Lung (tissue), 11 donors: ENCODE measurements at regions not wholly inside any gene's neighbourhood (a gene's known extent, or its start where the extent isn't known, plus 50 kb on each side); places are given as distances from the start of the nearest gene placed in this dataset.

Experiments used
- ATAC-seq: fragments of 200-7000 bp; cut with Tn5 transposase; one replicate; pipeline ENCODE4 v1.9.1; 2020; ENCODE audit warnings: moderate number of reproducible peaks; ENCODE audit not compliant: insufficient read depth, low FRiP score
- DNase-seq, 3 donors: peaks; one replicate each; pipeline ENCODE4 v3.0.0-alpha.2; 2013 to 2017
- H3K27ac ChIP-seq, 2 donors: one replicate each; pipeline ENCODE4 v1.5.1; 2013; ENCODE audit warnings: mild to moderate bottlenecking in 2 of 2, moderate library complexity in 2 of 2, control low read depth in 1 of 2, inconsistent platforms in 1 of 2, low read depth in 1 of 2, low read length in 1 of 2
- H3K27me3 ChIP-seq, 3 donors: one replicate each; pipeline ENCODE4 v1.5.1; 2013; ENCODE audit warnings: low read length in 2 of 3; ENCODE audit not compliant: control insufficient read depth in 3 of 3, insufficient read depth in 3 of 3
- H3K36me3 ChIP-seq, 4 donors: one replicate each; pipeline ENCODE4 v1.5.1; 2013; ENCODE audit warnings: low read length in 4 of 4, mild to moderate bottlenecking in 1 of 4, moderate library complexity in 1 of 4; ENCODE audit not compliant: control insufficient read depth in 4 of 4, insufficient read depth in 4 of 4
- H3K4me1 ChIP-seq, 5 donors: one replicate each; pipeline ENCODE4 v1.5.1; 2013; ENCODE audit warnings: low read length in 5 of 5, mild to moderate bottlenecking in 2 of 5, moderate library complexity in 1 of 5; ENCODE audit not compliant: control insufficient read depth in 5 of 5, insufficient read depth in 5 of 5
- H3K4me3 ChIP-seq: one replicate; pipeline ENCODE4 v1.5.1; 2013; ENCODE audit warnings: mild to moderate bottlenecking, control low read depth, moderate library complexity
- H3K9ac ChIP-seq, 2 donors: one replicate each; pipeline ENCODE4 v1.5.1; 2013; ENCODE audit warnings: low read length in 2 of 2, control low read depth in 1 of 2; ENCODE audit not compliant: insufficient read depth in 1 of 2
- H3K9me3 ChIP-seq, 4 donors: one replicate each; pipeline ENCODE4 v1.5.1; 2013; ENCODE audit warnings: low read length in 3 of 4, mild to moderate bottlenecking in 1 of 4, moderate library complexity in 1 of 4; ENCODE audit not compliant: control insufficient read depth in 4 of 4, insufficient read depth in 3 of 4
- CTCF ChIP-seq: IDR thresholded peaks from 2 replicates; pipeline ENCODE4 v1.5.1; 2012; ENCODE audit warnings: mild to moderate bottlenecking; ENCODE audit errors: control extremely low read depth, extremely low read depth
- WGBS, 2 donors: extraction: QIAGEN DNeasy Blood & Tissue Kit; methylation state at CpG; one replicate each; pipeline ENCODE4 v1.1.7; 2013; 5-methylcytosine and 5-hydroxymethylcytosine counted together
- donor health status: control.
- donor health status: control.
- donor health status: Bipolar disorder and iron deficiency.
- donor health status: healthy.
- donor health status: DM: yes; HTN: yes; CAD: no.

- 73 to 78% methylated on average over 1 of the region's 1 CpG for WGBS, 2 donors
- TF ChIP-seq CTCF, result no peak
Observed at GRCh38 chr5:62707563-62707962, 128.9 kb downstream of the LRRC70 start.

GRCh38 chr5:62707131-62707530 lies 128.5 kb downstream of the LRRC70 start:
- no peaks in the 10 kb centered on the region for H3K36me3 ChIP-seq
- H3K4me1 ChIP-seq, result no peaks in the 10 kb centered on the region
- no peak overlapping the region for H3K9ac ChIP-seq
- no peak overlapping the region for H3K27ac ChIP-seq
- ATAC-seq (no peak), DNase-seq (no peak)
- no peak overlapping the region for H3K4me3 ChIP-seq
- H3K9me3 ChIP-seq, result peaks cover 0 to 8% (median under 1%) of the 10 kb centered on the region in 4 donors
- TF ChIP-seq CTCF, result no peak
- 60 to 63% methylated on average over 2 of the region's 2 CpGs for WGBS, 2 donors
- no peaks in the 10 kb centered on the region for H3K27me3 ChIP-seq

More at GRCh38 chr5:62707563-62707962, 128.9 kb downstream of the LRRC70 start:
- H3K27ac ChIP-seq, result no peak overlapping the region
- H3K9me3 ChIP-seq, result peaks cover 0 to 8% (median under 1%) of the 10 kb centered on the region in 4 donors
- DNase-seq, result no peak
- no peaks in the 10 kb centered on the region for H3K27me3 ChIP-seq
- H3K36me3 ChIP-seq, result no peaks in the 10 kb centered on the region
- no peaks in the 10 kb centered on the region for H3K4me1 ChIP-seq
- H3K4me3 ChIP-seq, result no peak overlapping the region
- no peak overlapping the region for H3K9ac ChIP-seq
- no peak for ATAC-seq

DNA sequence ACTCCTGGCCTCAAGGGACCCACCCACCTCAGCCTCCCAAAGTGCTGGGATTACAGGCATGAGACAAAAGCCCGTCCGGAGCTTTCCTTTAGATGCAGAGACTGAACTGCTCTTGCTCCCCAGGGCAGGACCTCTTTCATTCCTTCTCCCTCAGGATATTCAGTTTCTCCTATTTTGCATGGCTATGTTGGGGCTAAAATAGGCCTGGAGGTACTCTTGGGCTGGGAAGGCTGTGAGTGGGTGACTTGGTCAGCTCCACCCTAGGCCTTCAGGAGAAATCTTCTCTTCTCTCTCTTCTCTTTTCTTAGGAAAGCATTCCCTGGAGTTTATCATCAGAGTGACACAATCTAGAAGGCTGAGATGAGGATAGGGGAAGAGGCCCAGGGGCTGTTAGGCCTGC lies 126.4 kb downstream of the LRRC70 start:
- no peaks in the 10 kb centered on the region for H3K27me3 ChIP-seq
- ATAC-seq (no peak), DNase-seq (no peak)
- peaks cover 0 to 8% (median under 1%) of the 10 kb centered on the region in 4 donors for H3K9me3 ChIP-seq
- 97 to 100% methylated on average over 2 of the region's 2 CpGs for WGBS, 2 donors
- no peak overlapping the region for H3K27ac ChIP-seq
- H3K36me3 ChIP-seq, result no peaks in the 10 kb centered on the region
- H3K4me1 ChIP-seq, result peaks cover 0 to 2% (median 0%) of the 10 kb centered on the region in 5 donors
- no peak overlapping the region for H3K9ac ChIP-seq
- TF ChIP-seq CTCF, result no peak
- H3K4me3 ChIP-seq, result no peak overlapping the region

- ATAC-seq (no peak), DNase-seq (no peak)
- WGBS, 2 donors, result 79 to 82% methylated on average over 4 of the region's 4 CpGs
- no peaks in the 10 kb centered on the region for H3K36me3 ChIP-seq
- no peak overlapping the region for H3K9ac ChIP-seq
- no peaks in the 10 kb centered on the region for H3K9me3 ChIP-seq
- TF ChIP-seq CTCF, result no peak
- no peak overlapping the region for H3K4me3 ChIP-seq
- no peaks in the 10 kb centered on the region for H3K27me3 ChIP-seq
- H3K4me1 ChIP-seq, result peaks cover 0 to 2% (median 0%) of the 10 kb centered on the region in 5 donors
- no peak overlapping the region for H3K27ac ChIP-seq
Observed at GRCh38 chr5:62702126-62702525, 123.5 kb downstream of the LRRC70 start.
